GM13976 (cell line): ENCODE measurements at regions not wholly inside any gene's neighbourhood (a gene's known extent, or its start where the extent isn't known, plus 50 kb on each side); places are given as distances from the start of the nearest gene placed in this dataset.
"Not testable (repeated sequence)": the region's sequence is repeated elsewhere in the genome, so short reads cannot be mapped to it uniquely, and the experiment has no call there.

Experiments used
- DNase-seq: peaks from one replicate; pipeline ENCODE4 v3.0.0; 2012; ENCODE audit warnings: low spot score
- CTCF ChIP-seq: IDR thresholded peaks from 2 replicates; pipeline ENCODE4 v1.5.1; 2012; ENCODE audit warnings: borderline replicate concordance, mild to moderate bottlenecking; ENCODE audit not compliant: insufficient read depth; ENCODE audit errors: extremely low read depth, missing control alignments, control extremely low read depth
- in situ Hi-C: fragments of 300-500 bp; cut with MboI; formaldehyde crosslinking; loops from one replicate; pipeline ENCODE4 v1.12.0; 2022; ENCODE audit warnings: low sequenced_read_pairs, mixed read lengths, inconsistent platforms; ENCODE audit not compliant: unreplicated experiment

GRCh38 chr2:147006736-147007141 lies 838.1 kb upstream of the ACVR2A start:
- TF ChIP-seq CTCF, result no peak
- DNase-seq, result no peak
- in situ Hi-C loops, result no loop called here

DNA sequence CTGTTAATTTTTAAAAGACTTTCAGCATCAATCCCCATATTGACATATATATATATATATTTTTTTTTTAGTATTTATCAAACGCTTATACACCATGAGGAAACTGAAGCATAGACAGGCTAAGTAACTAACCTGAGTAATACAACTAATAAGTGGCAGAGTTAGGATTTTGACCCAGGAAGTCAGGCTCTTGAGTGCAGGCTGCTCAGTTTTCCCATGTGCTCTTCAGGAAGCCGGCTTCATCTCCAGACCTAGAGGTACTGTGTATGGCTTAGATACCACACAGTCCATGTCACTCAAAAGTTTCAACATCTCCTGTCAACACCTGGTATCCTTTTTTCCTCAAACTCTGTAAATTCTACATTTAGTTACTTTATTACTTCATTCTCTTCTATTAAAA lies 841.7 kb upstream of the ACVR2A start:
- TF ChIP-seq CTCF, result no peak
- in situ Hi-C loops, result no loop called here
- DNase-seq, result no peak

DNA sequence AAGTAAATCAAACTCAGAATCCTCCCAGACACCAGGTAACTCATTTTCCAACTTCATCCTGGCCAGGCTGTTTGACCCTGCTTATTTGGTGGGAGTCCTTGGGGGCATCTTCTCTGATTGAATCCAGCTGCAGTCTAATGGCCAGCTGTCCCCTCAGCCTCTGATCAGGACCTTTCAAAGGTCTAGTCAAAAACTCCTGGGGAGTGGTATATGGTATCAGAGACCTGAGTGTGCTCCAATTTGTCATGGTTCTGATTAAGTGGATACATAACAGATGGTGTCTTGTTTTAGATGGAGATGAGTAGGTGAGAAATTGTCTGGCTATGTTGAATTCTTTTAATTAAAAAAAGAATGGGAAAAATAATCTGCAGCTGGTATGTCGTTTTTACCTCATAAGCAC lies 842.6 kb upstream of the ACVR2A start:
- no peak for DNase-seq
- TF ChIP-seq CTCF, result no peak

DNA sequence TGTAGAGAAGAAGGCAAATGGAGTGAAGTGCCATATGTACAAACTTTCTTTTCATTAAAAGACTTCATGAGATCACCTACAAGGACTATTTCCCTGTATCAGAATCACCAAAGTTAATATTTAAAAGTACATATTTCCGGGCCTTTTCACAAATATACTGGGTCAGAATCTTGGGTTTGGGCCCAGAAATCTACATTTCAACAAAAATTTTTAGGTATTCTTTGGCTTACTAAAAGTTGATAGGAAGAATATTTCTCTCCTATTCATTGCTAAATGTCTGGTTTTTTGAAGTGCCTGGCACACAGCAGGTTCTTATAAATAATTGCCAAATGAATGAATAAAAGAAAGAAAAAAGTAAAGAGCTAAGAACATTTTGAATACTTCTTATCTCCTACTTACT lies 843.8 kb upstream of the ACVR2A start:
- no peak for DNase-seq
- in situ Hi-C loops, result no loop called here
- TF ChIP-seq CTCF, result no peak

More for the DNA sequence above, 842.6 kb upstream of the ACVR2A start:
- in situ Hi-C loops, result no loop called here

GRCh38 chr2:147000151-147000550 lies 844.7 kb upstream of the ACVR2A start:
- not testable (repeated sequence) for DNase-seq

GRCh38 chr2:146997945-146998344 lies 846.9 kb upstream of the ACVR2A start:
- TF ChIP-seq CTCF, result no peak
- no peak for DNase-seq
- in situ Hi-C loops, result no loop called here

More at GRCh38 chr2:147000151-147000550, 844.7 kb upstream of the ACVR2A start:
- in situ Hi-C loops, result not testable (repeated sequence)

DNA sequence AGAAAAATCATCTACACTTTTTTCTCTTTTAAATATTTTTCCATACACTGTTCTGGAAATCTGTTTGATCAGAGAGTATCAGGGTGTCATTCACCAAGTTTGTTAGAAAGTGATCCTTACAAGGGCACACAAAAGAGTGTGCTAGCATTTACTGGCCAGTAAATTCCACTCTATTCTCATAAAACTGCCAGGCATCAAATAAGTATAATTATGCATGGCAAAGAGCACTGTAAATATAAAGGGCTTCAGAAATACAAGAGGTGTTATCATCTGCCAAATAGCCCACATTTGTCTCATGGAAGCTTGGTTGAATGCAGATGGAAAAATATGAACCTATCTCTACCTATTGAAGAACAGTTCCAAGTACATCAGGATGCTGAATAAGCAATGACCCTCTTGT lies 847.3 kb upstream of the ACVR2A start:
- in situ Hi-C loops, result no loop called here
- no peak for TF ChIP-seq CTCF
- no peak for DNase-seq
